GM10266 (cell line): ENCODE measurements at regions not wholly inside any gene's neighbourhood (a gene's known extent, or its start where the extent isn't known, plus 50 kb on each side); places are given as distances from the start of the nearest gene placed in this dataset.

Experiments used
- DNase-seq: peaks from one replicate; pipeline ENCODE4 v3.0.0; 2012; ENCODE audit errors: extremely low spot score
- CTCF ChIP-seq: IDR thresholded peaks from 2 replicates; pipeline ENCODE4 v1.5.1; 2012; ENCODE audit warnings: mild to moderate bottlenecking, low read depth; ENCODE audit not compliant: control insufficient read depth, insufficient read depth; ENCODE audit errors: missing control alignments

DNA sequence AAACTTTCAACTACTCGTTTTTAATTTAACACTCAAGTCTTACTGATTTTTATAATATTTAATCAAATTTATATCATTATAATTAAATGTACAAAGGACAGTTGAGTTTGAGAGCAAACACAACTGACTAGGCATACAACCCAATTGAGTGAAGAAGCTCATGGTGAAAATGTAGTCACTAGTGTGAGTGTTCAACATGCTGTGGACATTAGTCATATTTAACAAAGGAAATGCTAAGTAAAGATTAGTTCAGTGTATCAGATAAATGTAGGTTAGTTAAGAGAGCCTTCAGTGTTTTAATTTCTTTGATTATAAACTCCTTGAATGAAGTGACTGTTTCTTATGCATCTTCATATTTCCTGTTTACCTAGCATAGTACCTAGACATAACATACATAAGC, 444.2 kb upstream of the GOLIM4 start:
- no peak for TF ChIP-seq CTCF
- no peak for DNase-seq

- no peak for DNase-seq
- TF ChIP-seq CTCF = no peak
These were observed 439.0 kb upstream of the GOLIM4 start for GRCh38 chr3:168534761-168535160.

DNA sequence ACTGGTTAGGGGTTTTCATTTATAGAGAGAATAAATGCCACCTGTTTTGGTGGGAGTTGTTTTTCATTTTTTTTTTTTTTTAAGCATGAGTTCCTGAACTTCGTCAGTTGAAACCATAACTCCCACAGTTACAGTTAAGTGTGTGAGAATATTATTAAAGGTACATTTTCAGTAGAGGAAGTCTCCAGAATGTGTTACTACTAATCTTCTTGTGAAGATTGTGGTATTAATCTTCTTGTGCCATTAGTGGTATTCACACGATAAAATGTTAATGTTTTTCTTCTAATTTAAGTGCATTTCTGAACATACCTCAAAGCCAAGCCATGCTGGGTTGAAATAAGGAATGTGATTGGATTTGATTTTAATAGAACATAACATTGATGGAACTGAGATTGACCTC, 437.9 kb upstream of the GOLIM4 start:
- DNase-seq = no peak

GRCh38 chr3:168532135-168532534, 436.4 kb upstream of the GOLIM4 start:
- no peak for DNase-seq
- TF ChIP-seq CTCF = no peak

More for the DNA sequence above, 437.9 kb upstream of the GOLIM4 start:
- no peak for TF ChIP-seq CTCF

DNA sequence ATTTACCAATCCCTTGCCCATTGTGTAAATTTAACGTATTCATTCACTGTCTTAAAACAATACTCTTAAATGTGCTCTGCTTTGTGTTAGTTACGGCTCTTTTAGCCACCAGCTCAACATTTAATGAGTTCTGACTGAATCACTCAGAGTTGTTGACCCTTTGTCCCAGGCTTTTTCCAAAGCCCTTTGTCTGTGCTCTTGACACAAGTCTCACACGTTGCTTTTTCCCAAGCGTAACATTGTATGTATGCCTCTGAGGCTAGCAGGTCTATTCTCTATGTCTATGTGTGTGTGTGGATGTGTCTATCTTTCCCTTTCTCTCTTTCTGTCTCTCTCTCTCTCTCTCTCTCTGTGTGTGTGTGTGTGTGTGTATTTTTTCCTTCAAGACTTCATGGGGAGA, 435.4 kb upstream of the GOLIM4 start:
- no peak for DNase-seq
- TF ChIP-seq CTCF = no peak

DNA sequence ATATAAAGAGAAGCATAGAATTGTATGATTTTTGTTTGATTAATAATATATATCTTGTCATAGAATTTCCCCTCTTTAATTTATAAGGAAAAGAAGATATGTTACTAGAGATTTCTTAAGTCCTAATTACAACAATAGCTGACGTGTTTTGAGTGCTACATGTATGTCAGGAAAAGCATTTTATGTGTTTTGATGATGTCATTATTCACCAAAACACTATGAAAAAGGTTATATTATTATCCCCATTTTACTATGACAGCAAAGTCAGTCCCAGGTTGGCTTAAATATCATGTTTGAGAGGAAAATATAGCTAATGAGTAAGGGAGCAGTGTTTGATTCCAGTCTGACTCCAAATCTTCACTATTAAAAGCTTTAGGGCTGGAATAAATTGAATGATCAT, 428.4 kb upstream of the GOLIM4 start:
- no peak for DNase-seq
- no peak for TF ChIP-seq CTCF

DNA sequence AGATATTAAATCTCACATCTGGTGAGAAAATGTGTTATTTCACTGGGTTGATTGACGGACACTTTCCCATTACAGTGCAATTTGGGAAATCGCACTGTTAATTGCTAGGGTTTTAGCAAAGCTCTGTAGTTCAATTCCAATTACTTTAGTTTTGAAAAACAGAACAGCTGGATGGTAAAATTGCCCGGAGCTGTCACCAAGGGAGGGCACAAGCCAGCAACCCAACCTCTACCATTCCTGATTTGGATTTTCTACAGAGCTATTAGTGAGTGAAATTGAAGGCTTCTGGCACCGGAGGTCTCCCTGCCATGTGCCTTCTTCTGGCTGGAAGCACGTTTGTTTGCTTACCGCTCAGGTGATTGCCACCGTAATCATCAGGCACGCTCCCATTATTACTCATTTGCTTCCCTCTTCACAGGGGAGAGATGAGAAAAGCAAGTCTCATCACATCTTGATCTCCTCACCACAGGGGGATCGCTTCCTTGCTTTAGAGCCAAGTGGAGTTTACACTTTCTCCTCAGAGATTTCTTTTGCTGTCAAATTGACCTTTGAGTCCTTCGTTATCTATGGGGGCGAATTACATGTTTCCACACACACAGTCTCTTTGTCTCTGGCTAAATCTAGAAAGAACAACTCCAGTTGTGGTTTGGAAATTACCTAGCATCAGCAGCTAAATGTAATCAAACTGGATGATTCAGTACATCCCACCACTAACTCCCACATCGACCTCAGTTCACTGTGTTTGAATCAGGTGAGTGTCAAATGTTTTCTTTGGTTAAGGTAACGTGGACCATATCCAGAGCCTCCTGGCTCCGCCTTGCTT, 421.7 kb upstream of the GOLIM4 start:
- no peak for TF ChIP-seq CTCF

More for the DNA sequence above, 421.7 kb upstream of the GOLIM4 start:
- peak; percentile 8 for DNase-seq
